A549 (cell line): ENCODE measurements at regions not wholly inside any gene's neighbourhood (a gene's known extent, or its start where the extent isn't known, plus 50 kb on each side); places are given as distances from the start of the nearest gene placed in this dataset.

ENCODE experiments used
- ATAC-seq, 2 experiments: fragments of 200-7000 bp in 1 of 2; fragments of >200 bp in 1 of 2; cut with Nextera tagmentation in 1 of 2; cut with Tn5 transposase in 1 of 2; 3 replicates each; pipeline versions ENCODE4 v1.8.0 to v1.9.1; 2018 to 2020; ENCODE audit warnings: mild to moderate bottlenecking in 1 of 2, moderate library complexity in 1 of 2
- CTCF ChIA-PET: fragments of 300-600 bp; sonication (Branson Sonifier 250); formaldehyde crosslinking; extraction: SDS; loops from one replicate; lab custom pipeline; 2021; ENCODE audit warnings: antibody characterized with exemption, inconsistent platforms; lab: Yijun Ruan, JAX
- POLR2A ChIA-PET: fragments of 350-600 bp; formaldehyde crosslinking; extraction: SDS; loops from one replicate; lab custom pipeline; 2021; ENCODE audit warnings: antibody characterized with exemption, inconsistent platforms; lab: Yijun Ruan, JAX
- DNase-seq, 2 experiments: peaks; one replicate each; pipeline versions ENCODE4 v3.0.0 to v3.0.0-alpha.2; 2011 to 2016; ENCODE audit warnings: low read depth in 1 of 2, low spot score in 1 of 2
- FAIRE-seq: peaks from 2 replicates; lab custom pipeline; 2011; peaks lifted over from hg19 to GRCh38; lab: Jason Lieb, UNC
- H3K27ac ChIP-seq, 2 experiments: fragments of >200 bp; sonication (Bioruptor Twin); formaldehyde crosslinking; 3 replicates each; pipeline ENCODE4 v1.5.1; 2016 to 2017
- H3K4me1 ChIP-seq: fragments of >200 bp; sonication (Bioruptor Twin); formaldehyde crosslinking; 3 replicates; pipeline ENCODE4 v1.6.1; 2016
- H3K4me2 ChIP-seq: fragments of >200 bp; sonication (Bioruptor Twin); formaldehyde crosslinking; 3 replicates; pipeline ENCODE4 v1.6.1; 2016
- H3K4me3 ChIP-seq: fragments of >200 bp; sonication (Bioruptor Twin); formaldehyde crosslinking; 3 replicates; pipeline ENCODE4 v1.5.1; 2016
- H3K9me3 ChIP-seq: fragments of >200 bp; sonication (Bioruptor Twin); formaldehyde crosslinking; 3 replicates; pipeline ENCODE4 v1.6.1; 2016
- BCL3 ChIP-seq: fragments of >200 bp; sonication (Bioruptor Twin); formaldehyde crosslinking; IDR thresholded peaks from 3 replicates; pipeline ENCODE4 v1.6.1; 2016
- BHLHE40 ChIP-seq: IDR thresholded peaks from 2 replicates; pipeline ENCODE4 v1.6.1; 2012; ENCODE audit warnings: low read depth, low read length, inconsistent platforms
- CBX8 ChIP-seq: fragments of 200-600 bp; sonication (generic); IDR thresholded peaks from 2 replicates; pipeline ENCODE4 v1.6.1; 2016
- CEBPB ChIP-seq, 2 experiments: fragments of >200 bp in 1 of 2; sonication (Bioruptor Twin) in 1 of 2; formaldehyde crosslinking in 1 of 2; IDR thresholded peaks; 2 replicates each; pipeline ENCODE4 v1.6.1; 2012 to 2016
- EHF ChIP-seq: fragments of 250-450 bp; sonication (Bioruptor Pico); IDR thresholded peaks from 2 replicates; pipeline ENCODE4 v1.5.0; 2020; ENCODE audit warnings: mild to moderate bottlenecking
- ESRRA ChIP-seq: fragments of 150-350 bp; IDR thresholded peaks from 2 replicates; pipeline ENCODE4 v1.6.1; 2014; ENCODE audit warnings: mild to moderate bottlenecking, low read length, borderline replicate concordance
- FOSB ChIP-seq: fragments of 250-450 bp; sonication (Bioruptor Pico); IDR thresholded peaks from 2 replicates; pipeline ENCODE4 v1.5.0; 2020; ENCODE audit warnings: mild to moderate bottlenecking, moderate library complexity
- FOSL2 ChIP-seq, 2 experiments: fragments of 450-650 bp in 1 of 2; fragments of >200 bp in 1 of 2; sonication (Bioruptor Twin) in 1 of 2; formaldehyde crosslinking; IDR thresholded peaks; 2 replicates each; pipeline versions ENCODE4 v1.5.0 to v1.6.1; 2016 to 2020; ENCODE audit warnings: mild to moderate bottlenecking in 1 of 2, moderate library complexity in 1 of 2
- GATA3 ChIP-seq: IDR thresholded peaks from 2 replicates; pipeline ENCODE4 v1.6.1; 2012; ENCODE audit warnings: borderline replicate concordance
- HDAC2 ChIP-seq: fragments of 200-600 bp; sonication (generic); IDR thresholded peaks from 2 replicates; pipeline ENCODE4 v1.6.1; 2016
- HMGXB4 ChIP-seq: fragments of 250-450 bp; sonication (Bioruptor Pico); IDR thresholded peaks from 2 replicates; pipeline ENCODE4 v1.5.0; 2021; ENCODE audit warnings: mild to moderate bottlenecking, moderate library complexity, borderline replicate concordance
- HOXA7 ChIP-seq: fragments of 250-450 bp; sonication (Bioruptor Pico); IDR thresholded peaks from 2 replicates; pipeline ENCODE4 v1.5.0; 2020; ENCODE audit warnings: mild to moderate bottlenecking, moderate library complexity
- JUN ChIP-seq, 2 experiments: fragments of >200 bp; sonication (Bioruptor Twin); formaldehyde crosslinking; IDR thresholded peaks; 2 replicates in 1 of 2; 3 replicates in 1 of 2; pipeline ENCODE4 v1.6.1; 2016 to 2017
- JUNB ChIP-seq: fragments of >200 bp; sonication (Bioruptor Twin); formaldehyde crosslinking; IDR thresholded peaks from 2 replicates; pipeline ENCODE4 v1.6.1; 2016
- NFE2L2 ChIP-seq: fragments of 150-350 bp; conservative IDR thresholded peaks from 2 replicates; pipeline ENCODE4 v1.6.1; 2014; ENCODE audit warnings: low read length
- NR3C1 ChIP-seq: fragments of >200 bp; sonication (Bioruptor Twin); formaldehyde crosslinking; IDR thresholded peaks from 3 replicates; pipeline ENCODE4 v1.6.1; 2017
- PBX3 ChIP-seq: IDR thresholded peaks from 2 replicates; pipeline ENCODE4 v1.6.1; 2012
- PHF8 ChIP-seq: fragments of 200-600 bp; sonication (generic); IDR thresholded peaks from 2 replicates; pipeline ENCODE4 v1.6.1; 2016; ENCODE audit warnings: low read depth, mild to moderate bottlenecking, antibody characterized with exemption, moderate library complexity, borderline replicate concordance
- POLR2AphosphoS2 ChIP-seq: conservative IDR thresholded peaks from 2 replicates; pipeline ENCODE4 v1.6.1; 2012; ENCODE audit warnings: low read length, improper control_type of control experiment, inconsistent platforms
- REST ChIP-seq: fragments of 200-600 bp; sonication (generic); IDR thresholded peaks from 2 replicates; pipeline ENCODE4 v1.6.1; 2016; ENCODE audit warnings: antibody characterized with exemption, mild to moderate bottlenecking, moderate library complexity
- TFCP2L1 ChIP-seq: fragments of 250-450 bp; sonication (Bioruptor Pico); IDR thresholded peaks from 2 replicates; pipeline ENCODE4 v1.5.0; 2021; ENCODE audit warnings: mild to moderate bottlenecking
- USF2 ChIP-seq: fragments of 450-650 bp; IDR thresholded peaks from 2 replicates; pipeline ENCODE4 v1.6.1; 2014; ENCODE audit warnings: antibody characterized with exemption
- ZC3H11A ChIP-seq: fragments of 450-650 bp; IDR thresholded peaks from 2 replicates; pipeline ENCODE4 v1.6.1; 2014; ENCODE audit warnings: antibody characterized with exemption, mild to moderate bottlenecking
- ZNF302 ChIP-seq: fragments of 250-450 bp; sonication (Bioruptor Pico); IDR thresholded peaks from 2 replicates; pipeline ENCODE4 v1.9.0; 2021; ENCODE audit warnings: inconsistent platforms, mild to moderate bottlenecking, moderate library complexity
- WGBS: methylation state at CpG from one replicate; pipeline ENCODE4 v1.1.6; 2017; ENCODE audit errors: missing lambda C conversion rate; 5-methylcytosine and 5-hydroxymethylcytosine counted together

GRCh38 chr1:74822851-74823401, 90.0 kb downstream of the TYW3 start:
- Histone ChIP-seq H3K4me3 (no peak overlapping the region), H3K4me1 (no peaks in the 10 kb centered on the region), H3K9me3 (no peaks in the 10 kb centered on the region), H3K27ac (no peak overlapping the region), H3K4me2 (no peak overlapping the region)
- ChIA-PET CTCF (no interaction called here), POLR2A (no interaction called here)
- DNase-seq: no peak
- no peak for ATAC-seq
- WGBS: 66% methylated on average over 3 of the region's 3 CpGs
- no peak for TF ChIP-seq NR3C1
- no peak for TF ChIP-seq ZNF302 (CRISPR knock-in tag)
- no peak for TF ChIP-seq GATA3
- no peak for TF ChIP-seq PBX3
- TF ChIP-seq USF2: no peak
- TF ChIP-seq HMGXB4 (CRISPR knock-in tag): no peak
- no peak for TF ChIP-seq ZC3H11A
- FAIRE-seq: no peak

- Histone ChIP-seq H3K9me3 (no peaks in the 10 kb centered on the region), H3K4me3 (no peak overlapping the region), H3K4me2 (no peak overlapping the region), H3K27ac (no peak overlapping the region), H3K4me1 (no peaks in the 10 kb centered on the region)
- TF ChIP-seq REST: no peak
- TF ChIP-seq JUNB: no peak
- no peak for TF ChIP-seq FOSB (CRISPR knock-in tag)
- no peak for TF ChIP-seq FOSL2 (IDR thresholded peaks at IDR 0.05)
- no peak for TF ChIP-seq FOSL2 (CRISPR knock-in tag; IDR thresholded peaks at IDR 0.05)
- no peak for TF ChIP-seq PHF8
- TF ChIP-seq TFCP2L1 (CRISPR knock-in tag): no peak
- TF ChIP-seq BCL3: no peak
- no peak for TF ChIP-seq PBX3
- TF ChIP-seq ESRRA: no peak
- no peak for TF ChIP-seq EHF
- TF ChIP-seq JUN (IDR thresholded peaks at IDR 0.05): no peak
- TF ChIP-seq CEBPB (IDR thresholded peaks at IDR 0.05): no peak
- TF ChIP-seq NFE2L2: no peak
- TF ChIP-seq CBX8: no peak
- no peak for TF ChIP-seq ZC3H11A
- no peak for TF ChIP-seq HDAC2
- no peak for TF ChIP-seq HOXA7
- TF ChIP-seq BHLHE40: no peak
- TF ChIP-seq POLR2AphosphoS2: no peak
- ChIA-PET CTCF (no interaction called here), POLR2A (no interaction called here)
- no peak for ATAC-seq
- WGBS: 14% methylated on average over 4 of the region's 4 CpGs
- no peak for DNase-seq
- FAIRE-seq: no peak
Observed at GRCh38 chr1:74824497-74825107, 91.7 kb downstream of the TYW3 start.
